ENCODE measurements at regions not wholly inside any gene's neighbourhood (a gene's known extent, or its start where the extent isn't known, plus 50 kb on each side); places are given as distances from the start of the nearest gene placed in this dataset.
A peak's percentile ranks its signal among the peaks of the same experiment; 100 is the strongest.

GRCh38 chr5:158292981-158293380, 434.0 kb upstream of the CLINT1 start:
- Histone ChIP-seq H3K36me3 (ENCODE audit: insufficient read depth, low read length) (no peaks in the 10 kb centered on the region; the same call in 1 of the 2 replicates), H4K20me1 (ENCODE audit: insufficient read depth, low read length) (no peaks in the 10 kb centered on the region), H3K27ac (ENCODE audit: low read depth, low read length, poor library complexity, severe bottlenecking) (no peak overlapping the region), H3K79me2 (ENCODE audit: insufficient read depth, low read depth, low read length) (no peaks in the 10 kb centered on the region), H3K9me2 (ENCODE audit: insufficient read depth, low read length) (no peaks in the 10 kb centered on the region), H3K4me3 (ENCODE audit: low read depth, low read length, poor library complexity, severe bottlenecking) (no peak overlapping the region), H3K4me1 (ENCODE audit: insufficient read depth, low read length, poor library complexity, severe bottlenecking) (no peaks in the 10 kb centered on the region), H3K4me2 (ENCODE audit: low read length) (no peak overlapping the region), H2AFZ (ENCODE audit: low read length) (no peak overlapping the region), H3K9me3 (ENCODE audit: low read length) (peaks cover 24% of the 10 kb centered on the region; the same call in 1 of the 2 replicates)
- intact Hi-C loops (cut with micrococcal nuclease; ENCODE audit: unreplicated experiment) = no loop called here
- ChIA-PET CTCF (ENCODE audit: unreplicated experiment) (no interaction called here), POLR2A (interaction anchor here (1.1 to 2.0 kb wide), 2 partner anchors 10 to 386 kb away, joined by 3 to 5 read pairs; no protein-coding TSS in a partner anchor)
- BruUV-seq (replicated peaks) = no TSS peak
- no peak for DNase-seq (ENCODE audit: low spot score)
- no peak for TF ChIP-seq CTCF (conservative IDR thresholded peaks at IDR 0.05; ENCODE audit: low read length)
- no peak for TF ChIP-seq EZH2phosphoT487 (IDR thresholded peaks at IDR 0.05; ENCODE audit: borderline replicate concordance, low read depth, low read length)

GRCh38 chr5:158289967-158290366, 431.0 kb upstream of the CLINT1 start:
- POLR2A ChIA-PET = interaction anchor here (0.5 to 0.9 kb wide), 2 partner anchors 61 to 96 kb away, joined by 3 to 6 read pairs; no protein-coding TSS in a partner anchor
- Histone ChIP-seq H4K20me1 (ENCODE audit: insufficient read depth, low read length) (no peaks in the 10 kb centered on the region), H3K27ac (ENCODE audit: low read depth, low read length, poor library complexity, severe bottlenecking) (no peak overlapping the region), H3K9me2 (ENCODE audit: insufficient read depth, low read length) (no peaks in the 10 kb centered on the region), H3K4me1 (ENCODE audit: insufficient read depth, low read length, poor library complexity, severe bottlenecking) (peaks cover under 1% of the 10 kb centered on the region), H3K79me2 (ENCODE audit: insufficient read depth, low read depth, low read length) (no peaks in the 10 kb centered on the region), H2AFZ (ENCODE audit: low read length) (no peak overlapping the region), H3K4me3 (ENCODE audit: low read depth, low read length, poor library complexity, severe bottlenecking) (no peak overlapping the region), H3K36me3 (ENCODE audit: insufficient read depth, low read length) (no peaks in the 10 kb centered on the region; the same call in 1 of the 2 replicates), H3K4me2 (ENCODE audit: low read length) (no peak overlapping the region), H3K9me3 (ENCODE audit: low read length) (peaks cover 8% of the 10 kb centered on the region; the same call in 1 of the 2 replicates)
- TF ChIP-seq EZH2phosphoT487 (IDR thresholded peaks at IDR 0.05; ENCODE audit: borderline replicate concordance, low read depth, low read length) = no peak
- intact Hi-C loops (cut with micrococcal nuclease; ENCODE audit: unreplicated experiment) = loop anchor here (10.0 kb wide), 1 partner anchor 465 kb away; no protein-coding TSS in a partner anchor
- no TSS peak for BruUV-seq (replicated peaks)
- CTCF ChIA-PET (ENCODE audit: unreplicated experiment) = no interaction called here
- no peak for DNase-seq (ENCODE audit: low spot score)

GRCh38 chr5:158288272-158288657, 429.3 kb upstream of the CLINT1 start:
- BruUV-seq (replicated peaks) = no TSS peak
- H4K20me1 ChIP-seq (ENCODE audit: insufficient read depth, low read length) = no peaks in the 10 kb centered on the region

More at GRCh38 chr5:158288272-158288657, 429.3 kb upstream of the CLINT1 start:
- Histone ChIP-seq H3K9me2 (ENCODE audit: insufficient read depth, low read length) (no peaks in the 10 kb centered on the region), H3K4me3 (ENCODE audit: low read depth, low read length, poor library complexity, severe bottlenecking) (no peak overlapping the region), H3K79me2 (ENCODE audit: insufficient read depth, low read depth, low read length) (no peaks in the 10 kb centered on the region), H3K27ac (ENCODE audit: low read depth, low read length, poor library complexity, severe bottlenecking) (no peak overlapping the region), H3K4me1 (ENCODE audit: insufficient read depth, low read length, poor library complexity, severe bottlenecking) (peaks cover 17% of the 10 kb centered on the region), H3K9me3 (ENCODE audit: low read length) (peaks cover 6% of the 10 kb centered on the region; the same call in 1 of the 2 replicates), H2AFZ (ENCODE audit: low read length) (0 out of 2 replicates have a peak overlapping the region, but pooled peaks have one; percentile 15), H3K4me2 (ENCODE audit: low read length) (no peak overlapping the region), H3K36me3 (ENCODE audit: insufficient read depth, low read length) (no peaks in the 10 kb centered on the region; the same call in 1 of the 2 replicates)
- TF ChIP-seq EZH2phosphoT487 (IDR thresholded peaks at IDR 0.05; ENCODE audit: borderline replicate concordance, low read depth, low read length) = no peak
- TF ChIP-seq CTCF (conservative IDR thresholded peaks at IDR 0.05; ENCODE audit: low read length) = no peak
- intact Hi-C loops (cut with micrococcal nuclease; ENCODE audit: unreplicated experiment) = loop anchor here (10.0 kb wide), 1 partner anchor 467 kb away; no protein-coding TSS in a partner anchor
- ChIA-PET POLR2A (interaction anchor here (0.6 to 0.9 kb wide), 4 partner anchors 44 to 97 kb away, joined by 3 to 4 read pairs (median 4); no protein-coding TSS in a partner anchor), CTCF (ENCODE audit: unreplicated experiment) (no interaction called here)
- DNase-seq (ENCODE audit: low spot score) = no peak
